ENCODE measurements at regions not wholly inside any gene's neighbourhood (a gene's known extent, or its start where the extent isn't known, plus 50 kb on each side); places are given as distances from the start of the nearest gene placed in this dataset.
A peak's percentile ranks its signal among the peaks of the same experiment; 100 is the strongest.

GRCh38 chr16:65878347-65878746 lies 488.1 kb upstream of the CDH5 start:
- no peak for DNase-seq

DNA sequence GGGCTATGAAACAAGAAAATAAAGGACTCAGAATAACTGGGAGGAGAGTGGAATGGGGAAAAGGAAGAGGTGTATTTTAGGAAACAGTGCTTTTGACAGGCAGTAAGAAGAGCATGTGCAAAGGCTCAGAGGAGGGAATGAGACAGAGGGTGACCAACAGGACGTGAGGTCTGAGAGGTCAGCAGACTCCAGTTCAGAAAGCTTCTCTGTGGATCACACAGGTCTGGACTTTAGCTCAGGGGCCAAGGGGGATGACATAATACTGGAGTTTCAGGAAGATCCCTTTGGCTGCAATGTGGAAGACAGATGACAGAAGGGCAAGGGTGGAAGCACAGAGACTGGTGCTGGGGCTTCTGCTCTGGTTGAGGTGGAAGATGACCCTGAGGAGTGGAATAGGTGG lies 489.9 kb upstream of the CDH5 start:
- DNase-seq = no peak

DNA sequence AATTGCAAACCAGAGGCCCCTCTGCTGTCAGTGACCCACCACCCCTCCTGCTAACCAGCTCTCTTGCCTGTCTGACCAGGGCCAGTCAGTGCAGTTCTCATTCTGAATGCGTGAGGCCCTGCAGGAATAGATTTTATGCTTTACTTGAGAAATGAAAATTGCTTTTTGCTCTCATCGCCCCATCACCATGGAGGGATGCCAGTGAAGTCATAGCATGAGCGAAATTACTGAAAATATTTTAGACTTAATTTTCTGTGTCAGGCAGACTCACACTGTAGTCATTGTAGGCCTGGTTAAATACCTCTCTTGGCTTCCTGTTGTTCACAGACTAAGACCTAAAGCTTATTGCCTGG lies 490.5 kb upstream of the CDH5 start:
- DNase-seq = no peak

GRCh38 chr16:65875381-65876055 lies 491.0 kb upstream of the CDH5 start:
- DNase-seq = no peak

DNA sequence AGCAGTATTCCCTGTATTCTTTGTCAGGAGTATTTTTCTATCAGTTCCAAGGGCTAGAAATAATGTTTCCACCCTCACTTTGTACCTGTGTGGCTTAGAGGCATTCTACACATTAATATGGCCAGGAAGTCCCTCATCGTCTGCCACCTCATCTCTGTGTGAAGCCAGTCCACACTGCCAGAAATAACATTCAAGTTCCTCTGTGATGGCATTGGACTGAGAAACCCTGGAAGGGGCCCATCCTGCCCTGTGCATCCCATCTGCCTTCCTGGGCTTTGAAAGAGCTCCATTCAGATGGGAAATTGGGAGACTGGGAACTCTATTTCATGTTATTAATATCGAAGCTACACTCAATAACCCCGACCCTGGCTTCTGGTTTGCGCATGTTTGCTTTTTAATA lies 497.2 kb upstream of the CDH5 start:
- DNase-seq = no peak

DNA sequence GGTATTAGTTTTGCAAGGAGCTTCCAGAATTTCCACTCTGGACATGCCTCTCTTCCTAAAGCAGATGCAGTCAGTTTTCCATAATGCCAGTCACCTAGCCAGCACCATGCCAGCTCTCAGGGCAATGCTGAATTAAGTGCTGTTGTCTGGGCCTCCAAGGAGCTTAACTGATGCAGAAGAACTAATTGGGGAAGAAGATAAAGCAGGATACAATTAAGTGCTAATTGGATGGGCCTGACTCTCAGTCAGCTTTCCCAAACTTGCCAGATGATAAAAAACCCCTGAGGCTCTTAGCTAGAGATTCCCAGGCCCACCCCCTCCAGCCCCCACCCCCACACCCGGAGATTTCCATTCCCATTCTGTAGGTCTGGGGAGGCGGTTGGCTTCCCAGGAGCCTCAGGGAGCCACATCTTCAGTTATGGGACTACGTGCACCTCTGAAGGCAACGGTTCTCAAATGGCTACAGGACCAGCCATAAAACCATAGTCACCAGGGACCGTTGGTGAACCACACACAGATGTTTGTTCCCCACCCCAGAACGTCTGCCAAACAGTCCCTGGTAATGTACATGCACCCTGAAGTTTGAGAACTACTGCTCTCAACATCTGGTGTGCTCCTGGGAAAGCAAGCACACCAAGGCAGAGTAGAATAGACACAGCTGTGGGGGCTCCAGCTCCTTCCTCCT lies 499.1 kb upstream of the CDH5 start:
- no peak for DNase-seq

GRCh38 chr16:65863236-65863635 lies 503.3 kb upstream of the CDH5 start:
- DNase-seq = no peak

GRCh38 chr16:65861131-65861731 lies 505.3 kb upstream of the CDH5 start:
- no peak for DNase-seq

DNA sequence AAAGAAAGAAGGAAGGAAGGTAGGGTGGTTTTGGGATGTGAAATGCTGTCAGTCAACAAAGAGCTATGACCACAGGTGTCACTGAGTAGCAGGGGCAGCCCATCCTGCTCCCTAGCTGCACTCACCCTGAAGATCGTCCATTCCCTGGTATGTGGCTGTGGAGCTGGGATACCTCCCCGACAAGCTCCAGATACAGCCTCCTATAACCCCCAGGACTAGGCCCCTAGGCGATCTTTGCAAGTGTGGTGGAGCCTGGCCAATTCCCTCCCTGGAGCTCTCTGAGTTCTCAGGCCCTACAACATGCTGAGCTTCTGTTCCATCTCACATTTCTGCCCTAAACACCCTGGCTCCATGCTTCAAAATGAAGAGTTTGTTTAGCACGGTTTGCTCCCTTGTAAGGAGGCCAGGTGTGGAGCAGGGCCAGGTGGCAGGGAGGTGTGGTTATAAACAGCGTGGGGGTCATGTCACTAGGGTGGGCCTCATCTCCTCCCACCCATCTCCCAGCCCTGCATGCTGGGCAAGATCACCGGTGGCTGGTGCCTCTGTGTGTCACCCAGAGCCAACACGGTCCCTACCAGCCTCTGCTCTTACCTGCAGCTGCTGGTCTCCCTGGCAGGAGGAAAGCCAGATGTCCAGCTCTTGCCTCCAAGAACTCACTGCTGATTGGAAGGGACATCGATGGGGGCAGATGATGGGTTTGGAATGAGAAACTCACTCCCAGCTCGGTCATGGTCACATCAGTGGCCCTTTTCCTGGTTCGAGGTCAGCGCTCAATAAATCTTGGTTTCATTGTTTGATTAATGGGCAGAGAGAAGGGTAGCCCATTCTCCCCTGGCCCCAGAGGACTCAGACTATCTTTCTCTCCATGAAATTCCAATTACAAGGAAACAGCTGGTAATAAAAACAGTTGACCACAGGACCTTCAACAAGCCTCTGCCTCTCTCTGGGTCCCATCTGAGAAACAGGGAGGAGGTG lies 511.0 kb upstream of the CDH5 start:
- peak; percentile 20 for DNase-seq

- DNase-seq = no peak
Measured at GRCh38 chr16:65846210-65846602, 520.3 kb upstream of the CDH5 start.

- peak; percentile 61 for DNase-seq
Measured at GRCh38 chr16:65845466-65846209, 520.9 kb upstream of the CDH5 start.

- no peak for DNase-seq
Measured at GRCh38 chr16:65843941-65844340, 522.5 kb upstream of the CDH5 start.

- DNase-seq = no peak
Measured at GRCh38 chr16:65842067-65842466, 524.4 kb upstream of the CDH5 start.

- no peak for DNase-seq
Measured at GRCh38 chr16:65838001-65838400, 528.5 kb upstream of the CDH5 start.

GRCh38 chr16:65837464-65837863 lies 529.0 kb upstream of the CDH5 start:
- no peak for DNase-seq

DNA sequence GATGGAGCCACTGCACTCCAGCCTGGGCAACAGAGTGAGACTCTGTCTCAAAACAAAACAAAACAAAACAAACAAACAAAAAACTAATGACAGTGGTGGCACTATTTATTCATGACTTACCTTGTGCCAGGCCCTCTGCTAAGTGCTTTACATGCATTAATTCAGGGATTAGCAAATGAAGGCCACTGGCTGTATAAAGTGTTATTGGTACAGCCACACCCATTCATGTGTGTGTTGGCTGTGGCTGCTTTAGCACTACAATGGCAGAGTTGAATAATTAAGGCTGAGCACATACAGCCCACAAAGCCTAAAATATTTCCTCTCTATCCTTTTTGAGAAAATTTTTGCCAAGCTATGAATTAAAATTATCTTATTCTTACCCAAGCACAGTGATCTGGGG lies 531.8 kb upstream of the CDH5 start:
- no peak for DNase-seq

DNA sequence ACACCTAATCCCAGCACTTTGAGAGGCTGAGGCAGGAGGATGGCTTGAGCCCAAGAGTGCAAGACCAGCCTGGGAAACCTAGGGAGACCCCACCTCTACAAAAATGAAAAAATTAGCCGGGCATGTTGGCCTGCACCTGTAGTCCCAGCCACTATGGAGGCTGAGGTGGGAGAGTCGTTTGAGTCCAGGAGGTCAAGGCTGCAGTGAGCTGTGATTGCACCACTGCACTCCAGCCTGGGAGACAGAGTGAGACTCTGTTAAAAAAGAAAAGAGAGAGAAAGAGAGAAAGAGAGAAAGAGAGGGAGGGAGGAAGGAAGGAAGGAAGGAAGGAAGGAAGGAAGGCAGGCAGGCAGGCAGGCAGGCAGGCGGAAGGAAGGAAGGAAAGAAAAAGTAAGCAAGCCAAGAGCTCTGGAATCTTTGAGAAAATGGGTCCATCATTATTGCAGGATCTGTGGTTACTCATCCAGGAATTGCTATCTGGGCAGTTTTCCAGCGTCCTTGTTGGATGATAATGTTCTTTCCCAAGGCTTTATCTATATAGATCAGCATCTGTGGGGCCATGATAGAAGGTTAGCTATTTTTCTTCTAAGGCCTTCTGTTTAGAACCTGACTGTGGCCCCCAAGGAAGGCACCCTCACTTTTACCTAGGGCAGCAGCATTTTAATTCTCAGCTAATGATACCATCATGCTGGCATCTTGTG lies 533.2 kb upstream of the CDH5 start:
- no peak for DNase-seq

DNA sequence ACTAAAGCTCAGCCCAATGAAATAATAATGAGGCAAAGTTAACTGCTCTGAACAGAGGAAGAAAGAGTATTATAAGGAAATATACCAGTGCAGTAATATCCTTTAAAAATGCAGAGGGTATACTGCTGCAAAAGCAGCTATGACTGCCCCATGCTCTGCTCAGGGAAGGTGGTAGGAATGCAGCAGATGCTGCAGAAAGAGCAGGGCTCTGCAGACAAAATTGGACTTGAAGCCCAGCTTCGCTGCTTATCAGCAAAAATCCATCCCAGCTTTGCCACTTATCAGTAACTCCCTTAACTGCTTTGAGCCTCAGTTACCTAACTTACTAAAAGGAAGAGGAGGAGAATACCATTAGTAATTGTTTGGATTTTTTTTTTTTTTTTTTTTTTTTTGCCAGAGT lies 533.8 kb upstream of the CDH5 start:
- no peak for DNase-seq

DNA sequence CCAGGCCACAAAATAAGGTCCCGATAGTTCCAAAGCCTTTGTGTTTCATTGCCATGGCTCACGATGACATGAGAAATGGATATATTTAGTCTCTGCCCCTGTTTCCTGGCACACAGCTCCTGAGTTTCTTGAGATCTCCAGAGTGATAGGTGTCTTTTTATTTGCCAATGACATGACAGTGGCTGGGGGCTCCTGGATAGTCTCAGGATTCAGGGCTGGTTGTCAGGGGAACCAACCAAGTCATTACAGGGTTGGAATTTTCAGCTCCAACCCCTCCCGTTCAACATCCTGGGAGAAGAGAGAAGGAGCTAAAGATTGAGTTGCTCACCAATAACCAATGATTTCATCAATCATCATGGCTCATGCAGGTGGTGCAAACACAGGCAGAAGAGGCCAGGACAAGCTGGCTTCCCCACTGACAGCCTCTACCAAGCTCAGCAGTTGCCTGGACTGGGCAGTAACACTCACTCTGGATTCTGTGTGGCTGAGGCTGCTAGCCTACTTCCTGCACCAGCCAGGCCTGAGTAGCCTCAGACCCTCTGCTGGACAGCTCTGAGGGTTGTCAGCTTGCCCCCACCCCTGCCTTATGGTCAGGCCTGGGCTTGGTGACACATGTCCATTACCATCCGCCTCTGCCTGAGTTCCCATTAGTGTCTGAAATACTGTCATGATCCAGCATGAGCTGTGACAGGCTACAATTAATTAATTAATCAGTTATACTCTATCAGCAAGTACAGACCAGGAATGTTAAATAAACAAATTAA lies 534.4 kb upstream of the CDH5 start:
- DNase-seq = peak; percentile 86

GRCh38 chr16:65829076-65829475 lies 537.4 kb upstream of the CDH5 start:
- no peak for DNase-seq

GRCh38 chr16:65828296-65828695 lies 538.2 kb upstream of the CDH5 start:
- no peak for DNase-seq
